SK-N-SH (cell line): ENCODE measurements at regions not wholly inside any gene's neighbourhood (a gene's known extent, or its start where the extent isn't known, plus 50 kb on each side); places are given as distances from the start of the nearest gene placed in this dataset.
"Not testable (repeated sequence)": the region's sequence is repeated elsewhere in the genome, so short reads cannot be mapped to it uniquely, and the experiment has no call there.

Experiments
- CTCF ChIA-PET: fragments of 300-600, 350-600 bp; formaldehyde crosslinking; extraction: SDS; loops from one replicate; lab custom pipeline; 2021; lab: Yijun Ruan, JAX
- POLR2A ChIA-PET: fragments of 350-600 bp; sonication (Branson Sonifier 250); formaldehyde crosslinking; extraction: SDS; loops from one replicate; lab custom pipeline; 2020; ENCODE audit warnings: antibody characterized with exemption, inconsistent platforms; lab: Yijun Ruan, JAX
- DNase-seq: peaks from one replicate; pipeline ENCODE4 v3.0.0; 2012
- H2AFZ ChIP-seq: fragments of 200-600 bp; sonication (generic); 2 replicates; pipeline ENCODE4 v1.8.1; 2016; ENCODE audit warnings: antibody characterized with exemption, mild to moderate bottlenecking, low read depth
- H3F3A ChIP-seq: fragments of 200-600 bp; sonication (generic); replicated peaks from 2 replicates; pipeline ENCODE3; 2016; ENCODE audit warnings: antibody characterized with exemption, mild to moderate bottlenecking; ENCODE audit not compliant: insufficient read depth
- H3K27ac ChIP-seq, 2 experiments: fragments of 200-500 bp in 1 of 2; fragments of 200-600 bp in 1 of 2; sonication (Bioruptor generic) in 1 of 2; sonication (generic), shearing (Covaris generic) in 1 of 2; 2 replicates each; pipeline versions ENCODE4 v1.5.1 to v1.6.1; 2014 to 2016; ENCODE audit warnings: low read depth in 2 of 2, inconsistent platforms in 1 of 2, low read length in 1 of 2, mild to moderate bottlenecking in 1 of 2, mixed read lengths in 1 of 2
- H3K27me3 ChIP-seq: fragments of 200-600 bp; sonication (generic), shearing (Covaris generic); 2 replicates; pipeline ENCODE4 v1.6.1; 2016; ENCODE audit warnings: mixed run types; ENCODE audit not compliant: insufficient read depth
- H3K36me3 ChIP-seq, 2 experiments: fragments of 200-500 bp in 1 of 2; fragments of 200-600 bp in 1 of 2; sonication (Bioruptor generic) in 1 of 2; sonication (generic) in 1 of 2; replicated peaks in 1 of 2; 2 replicates each; pipeline versions ENCODE3 to v1.5.1; 2014 to 2016; ENCODE audit warnings: low read length in 1 of 2, mild to moderate bottlenecking in 1 of 2; ENCODE audit not compliant: insufficient read depth in 2 of 2, control insufficient read depth in 1 of 2
- H3K4me1 ChIP-seq, 2 experiments: fragments of 200-500 bp in 1 of 2; fragments of 200-600 bp in 1 of 2; sonication (Bioruptor generic) in 1 of 2; sonication (generic), shearing (Covaris generic) in 1 of 2; 2 replicates each; pipeline versions ENCODE4 v1.5.1 to v1.6.1; 2014 to 2016; ENCODE audit warnings: low read depth in 1 of 2, low read length in 1 of 2, mixed run types in 1 of 2; ENCODE audit not compliant: insufficient read depth in 2 of 2, control insufficient read depth in 1 of 2
- H3K4me2 ChIP-seq: fragments of 200-600 bp; sonication (generic), shearing (Covaris generic); 2 replicates; pipeline ENCODE4 v1.6.1; 2017; ENCODE audit warnings: mixed run types
- H3K4me3 ChIP-seq, 2 experiments: fragments of 200-500 bp in 1 of 2; fragments of 200-600 bp in 1 of 2; sonication (Bioruptor generic) in 1 of 2; sonication (generic), shearing (Covaris generic) in 1 of 2; 2 replicates each; pipeline versions ENCODE4 v1.5.1 to v1.8.1; 2014 to 2016; ENCODE audit warnings: low read depth in 2 of 2, inconsistent platforms in 1 of 2, low read length in 1 of 2, mild to moderate bottlenecking in 1 of 2, mixed read lengths in 1 of 2, moderate library complexity in 1 of 2
- H3K79me2 ChIP-seq: fragments of 200-600 bp; sonication (generic); 2 replicates; pipeline ENCODE4 v1.8.1; 2017; ENCODE audit warnings: mild to moderate bottlenecking; ENCODE audit not compliant: insufficient read depth
- H3K9ac ChIP-seq: fragments of 200-600 bp; sonication (generic); 2 replicates; pipeline ENCODE4 v1.6.1; 2017; ENCODE audit warnings: mixed run types
- H3K9me2 ChIP-seq: fragments of 200-600 bp; sonication (generic); 2 replicates; pipeline ENCODE4 v1.6.1; 2017; ENCODE audit warnings: mixed run types
- H3K9me3 ChIP-seq: fragments of 200-600 bp; sonication (generic); 2 replicates; pipeline ENCODE4 v1.6.1; 2017; ENCODE audit warnings: mixed run types, mild to moderate bottlenecking, moderate library complexity
- H4K20me1 ChIP-seq: fragments of 200-600 bp; sonication (generic); 2 replicates; pipeline ENCODE4 v1.6.1; 2017; ENCODE audit warnings: mild to moderate bottlenecking, mixed run types; ENCODE audit not compliant: insufficient read depth
- CTCF ChIP-seq: fragments of 200-600 bp; sonication (generic); IDR thresholded peaks from 2 replicates; pipeline ENCODE4 v1.6.1; 2017; ENCODE audit warnings: antibody characterized with exemption, mild to moderate bottlenecking, moderate library complexity
- EP300 ChIP-seq, 2 experiments: IDR thresholded peaks; 2 replicates each; pipeline versions ENCODE4 v1.4.0 to v1.6.1; 2012; ENCODE audit warnings: borderline replicate concordance in 1 of 2, low read depth in 1 of 2, low read length in 1 of 2
- EZH2phosphoT487 ChIP-seq: fragments of 200-600 bp; sonication (generic); IDR thresholded peaks from 2 replicates; pipeline ENCODE4 v1.6.1; 2017; ENCODE audit warnings: low read depth, mixed run types, mild to moderate bottlenecking, antibody characterized with exemption, moderate library complexity, borderline replicate concordance
- FOXJ3 ChIP-seq: sonication (generic); formaldehyde crosslinking; IDR thresholded peaks from 2 replicates; pipeline ENCODE4 v1.5.1; 2020; ENCODE audit warnings: mild to moderate bottlenecking, missing genetic modification reagents
- JUND ChIP-seq: IDR thresholded peaks from 2 replicates; pipeline ENCODE4 v1.4.0; 2012
- MEF2A ChIP-seq: IDR thresholded peaks from 2 replicates; pipeline ENCODE4 v1.4.0; 2012; ENCODE audit warnings: low read depth, borderline replicate concordance
- MXI1 ChIP-seq: IDR thresholded peaks from 2 replicates; pipeline ENCODE4 v1.6.1; 2012; ENCODE audit warnings: mild to moderate bottlenecking, low read depth, low read length, improper control_type of control experiment
- NFIC ChIP-seq: IDR thresholded peaks from 2 replicates; pipeline ENCODE4 v1.4.0; 2012; ENCODE audit warnings: borderline replicate concordance
- NRF1 ChIP-seq: IDR thresholded peaks from 2 replicates; pipeline ENCODE4 v1.6.1; 2012; ENCODE audit warnings: low read depth, mild to moderate bottlenecking, low read length
- PBX3 ChIP-seq: IDR thresholded peaks from 2 replicates; pipeline ENCODE4; 2012
- POLR2AphosphoS5 ChIP-seq: IDR thresholded peaks from 2 replicates; pipeline ENCODE4 v1.6.1; 2012; ENCODE audit warnings: low read depth, low read length
- RAD21 ChIP-seq: IDR thresholded peaks from 2 replicates; pipeline ENCODE4 v1.6.1; 2012; ENCODE audit warnings: mild to moderate bottlenecking, low read length
- RFX5 ChIP-seq: IDR thresholded peaks from 2 replicates; pipeline ENCODE4 v1.6.1; 2012; ENCODE audit warnings: mild to moderate bottlenecking, improper control_type of control experiment, low read length
- SMC3 ChIP-seq: IDR thresholded peaks from 2 replicates; pipeline ENCODE4 v1.6.1; 2012; ENCODE audit warnings: low read depth, low read length, improper control_type of control experiment
- TCF12 ChIP-seq: IDR thresholded peaks from 2 replicates; pipeline ENCODE4 v1.4.0; 2012
- USF2 ChIP-seq: fragments of 150-350 bp; IDR thresholded peaks from 2 replicates; pipeline ENCODE4 v1.6.1; 2017; ENCODE audit warnings: antibody characterized with exemption, low read length, low read depth, borderline replicate concordance
- WGBS: methylation state at CpG from one replicate; pipeline ENCODE4 v1.1.6; 2017; ENCODE audit warnings: low lambda C conversion rate; 5-methylcytosine and 5-hydroxymethylcytosine counted together

DNA sequence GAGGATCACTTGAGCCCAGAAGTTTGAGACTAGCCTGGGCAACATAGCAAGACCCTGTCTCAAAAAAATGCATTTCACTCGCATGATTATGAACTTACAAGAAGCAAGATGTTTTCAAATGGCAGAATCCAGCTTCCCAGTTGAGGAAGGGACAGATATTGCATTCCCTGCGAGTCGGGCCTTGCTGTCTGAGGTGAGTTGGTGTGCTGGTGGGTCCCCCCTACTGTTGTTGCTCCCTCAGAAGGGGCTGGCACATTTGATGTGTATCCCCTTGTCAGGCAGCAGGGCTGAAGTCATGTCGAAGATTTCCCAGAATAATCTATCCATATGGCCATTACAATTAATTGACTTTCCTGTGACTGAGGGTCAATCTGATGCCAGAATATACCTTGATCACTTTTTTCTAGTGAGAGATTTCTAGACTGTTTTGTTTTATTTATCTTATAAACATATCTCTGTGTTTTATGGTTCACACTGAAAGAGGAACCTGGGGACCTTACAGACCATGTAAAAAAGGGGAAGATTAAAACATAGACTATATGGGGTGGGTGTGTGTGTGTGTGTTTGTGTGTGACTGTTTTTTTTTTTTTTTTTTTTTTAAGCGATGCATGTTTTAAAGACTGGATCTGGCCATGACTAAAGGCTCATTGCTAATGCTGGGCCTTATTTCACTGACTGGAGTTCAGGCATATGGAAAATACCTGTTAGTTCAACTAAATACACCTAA is 112.1 kb upstream of the MRPS22 start (continued):
- TF ChIP-seq NRF1 (no peak), EZH2phosphoT487 (no peak), SMC3 (no peak)

- DNase-seq, H4K20me1 ChIP-seq, H2AFZ ChIP-seq, H3K4me2 ChIP-seq, H3K9me3 ChIP-seq, H3F3A ChIP-seq, H3K27ac ChIP-seq, H3K9ac ChIP-seq, H3K4me1 ChIP-seq, H3K4me3 ChIP-seq, H3K79me2 ChIP-seq, H3K36me3 ChIP-seq, H3K27me3 ChIP-seq, H3K9me2 ChIP-seq, POLR2A ChIA-PET: not testable (repeated sequence)
- 40% methylated on average over 3 of the region's 3 CpGs for WGBS
- CTCF ChIA-PET: interaction anchor here (0.7 kb wide), 1 partner anchor 121 kb away, joined by 3 read pairs; no protein-coding TSS in a partner anchor
Measured at GRCh38 chr3:139232341-139232740, 111.5 kb upstream of the MRPS22 start.

- ChIA-PET POLR2A (no interaction called here), CTCF (no interaction called here)
- H2AFZ ChIP-seq: no peak overlapping the region
- H3K9ac ChIP-seq: no peak overlapping the region
- no peaks in the 10 kb centered on the region for H3F3A ChIP-seq
- no peaks in the 10 kb centered on the region for H3K27me3 ChIP-seq
- H3K4me3 ChIP-seq: no peak overlapping the region
- 84% methylated on average over 3 of the region's 3 CpGs for WGBS
- no peaks in the 10 kb centered on the region for H3K9me2 ChIP-seq
- H3K4me2 ChIP-seq: no peak overlapping the region
- no peaks in the 10 kb centered on the region for H4K20me1 ChIP-seq
- no peak for TF ChIP-seq EZH2phosphoT487
- no peak for TF ChIP-seq CTCF
- TF ChIP-seq FOXJ3 (CRISPR knock-in tag): no peak
- no peak for TF ChIP-seq NFIC
- TF ChIP-seq USF2: no peak
- no peak for TF ChIP-seq RAD21
- no peak for TF ChIP-seq RFX5
- TF ChIP-seq PBX3: no peak
- no peak for TF ChIP-seq EP300 (IDR thresholded peaks at IDR 0.05; ENCODE audit: borderline replicate concordance in 1 of 2, low read depth in 1 of 2, low read length in 1 of 2)
- TF ChIP-seq MEF2A: no peak
- TF ChIP-seq TCF12: no peak
- no peak for TF ChIP-seq MXI1
- TF ChIP-seq POLR2AphosphoS5: no peak
- no peak for TF ChIP-seq JUND
- H3K36me3 ChIP-seq: no peaks in the 10 kb centered on the region
- no peaks in the 10 kb centered on the region for H3K9me3 ChIP-seq
- H3K79me2 ChIP-seq: no peaks in the 10 kb centered on the region
- no peak for DNase-seq
- H3K4me1 ChIP-seq: no peaks in the 10 kb centered on the region
- H3K27ac ChIP-seq: no peak overlapping the region
Measured at GRCh38 chr3:139234491-139234890, 109.3 kb upstream of the MRPS22 start.
